ENCODE measurements at regions not wholly inside any gene's neighbourhood (a gene's known extent, or its start where the extent isn't known, plus 50 kb on each side); places are given as distances from the start of the nearest gene placed in this dataset.

DNA sequence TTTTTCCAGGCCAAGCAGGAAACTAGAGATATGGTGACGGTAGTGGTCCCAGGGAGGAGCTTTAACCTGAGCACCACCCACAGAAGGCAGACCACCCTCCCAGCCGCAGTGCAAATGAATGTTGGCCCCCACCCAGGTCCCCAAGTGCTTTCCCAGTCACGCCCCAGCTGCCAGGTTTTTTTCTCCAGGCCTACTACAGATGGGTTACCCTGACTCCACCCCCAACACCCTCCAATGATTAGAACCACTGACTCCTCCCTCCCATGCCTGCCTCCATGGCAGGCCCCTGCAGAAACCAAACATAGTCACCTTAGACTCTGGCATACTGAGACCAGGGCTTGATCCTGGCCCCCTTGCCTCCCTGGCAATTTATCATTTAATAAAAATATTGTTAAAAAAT lies 58.7 kb upstream of the CHST1 start:
- TF ChIP-seq, protein P1, sequence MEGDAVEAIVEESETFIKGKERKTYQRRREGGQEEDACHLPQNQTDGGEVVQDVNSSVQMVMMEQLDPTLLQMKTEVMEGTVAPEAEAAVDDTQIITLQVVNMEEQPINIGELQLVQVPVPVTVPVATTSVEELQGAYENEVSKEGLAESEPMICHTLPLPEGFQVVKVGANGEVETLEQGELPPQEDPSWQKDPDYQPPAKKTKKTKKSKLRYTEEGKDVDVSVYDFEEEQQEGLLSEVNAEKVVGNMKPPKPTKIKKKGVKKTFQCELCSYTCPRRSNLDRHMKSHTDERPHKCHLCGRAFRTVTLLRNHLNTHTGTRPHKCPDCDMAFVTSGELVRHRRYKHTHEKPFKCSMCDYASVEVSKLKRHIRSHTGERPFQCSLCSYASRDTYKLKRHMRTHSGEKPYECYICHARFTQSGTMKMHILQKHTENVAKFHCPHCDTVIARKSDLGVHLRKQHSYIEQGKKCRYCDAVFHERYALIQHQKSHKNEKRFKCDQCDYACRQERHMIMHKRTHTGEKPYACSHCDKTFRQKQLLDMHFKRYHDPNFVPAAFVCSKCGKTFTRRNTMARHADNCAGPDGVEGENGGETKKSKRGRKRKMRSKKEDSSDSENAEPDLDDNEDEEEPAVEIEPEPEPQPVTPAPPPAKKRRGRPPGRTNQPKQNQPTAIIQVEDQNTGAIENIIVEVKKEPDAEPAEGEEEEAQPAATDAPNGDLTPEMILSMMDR (IDR thresholded peaks at IDR 0.05; ENCODE audit: insufficient read depth, missing control alignments), result no peak
- FAIRE-seq (no peak), DNase-seq (ENCODE audit: insufficient read length, low spot score) (no peak)

DNA sequence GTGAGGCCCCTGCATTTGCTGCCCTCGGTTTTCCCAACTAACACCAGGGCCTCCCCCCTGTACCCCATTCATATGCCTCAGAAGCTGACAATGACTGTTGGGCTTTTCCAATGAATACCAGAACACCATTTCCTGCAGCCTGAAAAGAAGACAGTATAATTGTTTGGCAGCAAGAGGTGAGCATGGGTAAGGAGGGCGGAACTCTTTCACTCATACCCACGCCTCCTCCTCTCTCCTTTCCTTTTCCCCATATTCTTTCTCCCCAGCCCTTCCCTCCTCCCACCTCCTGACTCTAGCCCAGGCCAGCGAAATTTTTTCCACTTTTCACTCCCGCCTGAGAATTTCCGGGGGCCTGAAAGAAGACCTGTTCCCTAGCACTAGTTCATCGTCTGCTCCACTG lies 58.0 kb upstream of the CHST1 start:
- FAIRE-seq, result no peak

DNA sequence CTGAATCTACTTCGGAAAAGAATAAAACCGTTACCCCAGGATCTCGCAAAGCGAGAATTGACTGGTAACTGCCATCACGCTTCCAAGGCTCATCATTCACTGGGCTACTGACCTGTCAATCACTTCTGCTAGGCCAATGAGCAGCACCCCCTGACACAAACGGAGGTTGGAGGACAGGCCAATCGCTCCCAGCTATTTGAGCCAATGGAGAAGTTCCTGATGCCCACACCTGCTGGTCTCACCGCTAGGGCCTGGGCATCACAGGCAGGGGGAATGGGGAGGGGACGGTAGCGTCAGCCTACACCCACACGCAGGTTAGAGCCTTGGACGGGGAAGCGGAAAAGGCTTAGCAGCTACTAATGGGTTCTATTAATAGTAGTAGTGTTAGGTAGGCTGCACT lies 56.7 kb upstream of the CHST1 start:
- no peak for FAIRE-seq

More for the DNA sequence above, 58.0 kb upstream of the CHST1 start:
- TF ChIP-seq, protein P1 (IDR thresholded peaks at IDR 0.05; ENCODE audit: insufficient read depth, missing control alignments), result no peak
- no peak for DNase-seq (ENCODE audit: insufficient read length, low spot score)

DNA sequence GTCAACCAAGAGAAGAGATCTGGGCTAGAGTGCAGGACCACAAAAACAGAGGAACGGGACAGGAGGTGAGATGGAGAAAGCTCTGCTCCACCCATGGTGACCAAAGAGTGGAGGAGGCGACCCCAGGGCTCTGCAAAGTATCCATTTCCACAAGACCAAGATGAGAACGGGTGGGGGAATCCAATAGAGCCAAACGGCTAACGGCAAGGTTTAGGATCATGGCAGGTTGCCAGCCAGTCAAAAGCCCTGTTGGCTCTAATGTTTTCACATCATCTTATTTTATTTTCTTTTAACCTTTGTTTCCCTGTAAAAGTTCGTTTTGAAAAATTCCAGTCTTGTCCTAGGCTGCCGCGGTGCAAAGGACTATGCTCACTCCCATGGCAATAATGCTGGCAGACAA lies 52.1 kb upstream of the CHST1 start:
- DNase-seq (ENCODE audit: insufficient read length, low spot score) (no peak), FAIRE-seq (no peak)
- TF ChIP-seq, protein P1 (IDR thresholded peaks at IDR 0.05; ENCODE audit: insufficient read depth, missing control alignments), result no peak

More for the DNA sequence above, 56.7 kb upstream of the CHST1 start:
- DNase-seq (ENCODE audit: insufficient read length, low spot score), result no peak
- TF ChIP-seq, protein P1 (IDR thresholded peaks at IDR 0.05; ENCODE audit: insufficient read depth, missing control alignments), result no peak

DNA sequence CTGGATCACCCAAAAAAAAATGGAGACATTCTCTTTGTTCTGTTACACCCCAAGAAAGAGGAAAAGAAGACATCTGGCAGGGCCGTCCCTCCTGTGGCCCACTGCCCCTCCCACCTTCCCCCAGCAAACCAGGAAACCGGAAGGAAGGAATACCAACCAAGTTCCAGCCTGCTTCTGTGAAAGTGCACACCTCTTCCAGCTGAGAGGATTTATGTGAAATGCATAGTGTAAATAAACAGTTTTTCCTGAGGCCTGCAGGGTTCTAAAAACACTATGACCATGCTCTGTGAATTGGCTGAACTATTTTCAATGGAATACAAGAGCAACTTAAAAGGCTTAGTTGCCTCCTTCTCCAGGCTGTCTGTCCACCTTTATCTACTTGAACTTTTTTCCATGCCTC lies 50.0 kb upstream of the CHST1 start:
- no peak for DNase-seq (ENCODE audit: insufficient read length, low spot score)
- TF ChIP-seq, protein P1 (IDR thresholded peaks at IDR 0.05; ENCODE audit: insufficient read depth, missing control alignments), result no peak
- FAIRE-seq, result no peak

Measured in D721Med (cell line).